GM13977 (cell line): ENCODE measurements at regions not wholly inside any gene's neighbourhood (a gene's known extent, or its start where the extent isn't known, plus 50 kb on each side); places are given as distances from the start of the nearest gene placed in this dataset.

Experiments used
- DNase-seq: peaks from one replicate; pipeline ENCODE4 v3.0.0; 2012; ENCODE audit warnings: low spot score
- CTCF ChIP-seq: IDR thresholded peaks from 2 replicates; pipeline ENCODE4 v1.5.1; 2012; ENCODE audit warnings: mild to moderate bottlenecking, control low read depth; ENCODE audit not compliant: insufficient read depth; ENCODE audit errors: extremely low read depth, missing control alignments
- in situ Hi-C: fragments of 300-500 bp; cut with MboI; formaldehyde crosslinking; loops from one replicate; pipeline ENCODE4 v1.12.0; 2022; ENCODE audit warnings: low sequenced_read_pairs, low pct_unique_long_range_greater_than_20kb, mixed read lengths, inconsistent platforms; ENCODE audit not compliant: unreplicated experiment

GRCh38 chr10:61298194-61298593 lies 155.0 kb downstream of the TMEM26 start:
- in situ Hi-C loops, result loop anchor here (25.0 kb wide), 1 partner anchor 486 kb away; no protein-coding TSS in a partner anchor
- no peak for TF ChIP-seq CTCF
- no peak for DNase-seq

- DNase-seq, result no peak
- no peak for TF ChIP-seq CTCF
- in situ Hi-C loops, result loop anchor here (25.0 kb wide), 1 partner anchor 484 kb away; no protein-coding TSS in a partner anchor
Measured at GRCh38 chr10:61296161-61296560, 157.0 kb downstream of the TMEM26 start.

- DNase-seq, result no peak
- in situ Hi-C loops, result loop anchor here (25.0 kb wide), 1 partner anchor 482 kb away; no protein-coding TSS in a partner anchor
- no peak for TF ChIP-seq CTCF
Measured at GRCh38 chr10:61294131-61294530, 159.1 kb downstream of the TMEM26 start.

- no peak for TF ChIP-seq CTCF
- in situ Hi-C loops, result loop anchor here (25.0 kb wide), 1 partner anchor 478 kb away; no protein-coding TSS in a partner anchor
- DNase-seq, result no peak
Measured at GRCh38 chr10:61289813-61290212, 163.4 kb downstream of the TMEM26 start.

- peak; percentile 30 for DNase-seq
- no peak for TF ChIP-seq CTCF
- in situ Hi-C loops, result loop anchor here (25.0 kb wide), 1 partner anchor 474 kb away; no protein-coding TSS in a partner anchor
Measured at GRCh38 chr10:61286686-61287085, 166.5 kb downstream of the TMEM26 start.

GRCh38 chr10:61285749-61286148 lies 167.4 kb downstream of the TMEM26 start:
- in situ Hi-C loops, result loop anchor here (25.0 kb wide), 1 partner anchor 473 kb away; no protein-coding TSS in a partner anchor

More at GRCh38 chr10:61285749-61286148, 167.4 kb downstream of the TMEM26 start:
- TF ChIP-seq CTCF, result no peak
- no peak for DNase-seq
